SK-N-SH treated with all-trans-retinoic acid at 6 μM for 48 hours (cell line): ENCODE measurements at regions not wholly inside any gene's neighbourhood (a gene's known extent, or its start where the extent isn't known, plus 50 kb on each side); places are given as distances from the start of the nearest gene placed in this dataset.

Experiments used
- ATAC-seq: fragments of 200-7000 bp; cut with Tn5 transposase; 3 replicates; pipeline ENCODE4 v1.9.1; 2020; ENCODE audit warnings: mild to moderate bottlenecking, moderate library complexity
- ARNTL ChIP-seq: fragments of 450-650 bp; formaldehyde crosslinking; IDR thresholded peaks from 2 replicates; pipeline ENCODE4 v1.5.0; 2020; ENCODE audit warnings: low read depth, mild to moderate bottlenecking, moderate library complexity, borderline replicate concordance
- BACH2 ChIP-seq: fragments of 250-450 bp; sonication (Bioruptor Pico); IDR thresholded peaks from 2 replicates; pipeline ENCODE4 v1.9.0; 2021; ENCODE audit warnings: mild to moderate bottlenecking, borderline replicate concordance
- CSDC2 ChIP-seq: fragments of 250-450 bp; sonication (Bioruptor Pico); IDR thresholded peaks from 2 replicates; pipeline ENCODE4 v1.5.0; 2020; ENCODE audit warnings: mild to moderate bottlenecking, moderate library complexity
- ISL1 ChIP-seq: fragments of 250-450 bp; sonication (Bioruptor Pico); IDR thresholded peaks from 2 replicates; pipeline ENCODE4 v2.1.2; 2022; ENCODE audit warnings: mild to moderate bottlenecking, moderate library complexity
- OSR1 ChIP-seq: fragments of 250-450 bp; sonication (Bioruptor Pico); IDR thresholded peaks from 2 replicates; pipeline ENCODE4 v1.8.0; 2022; ENCODE audit warnings: moderate library complexity, mild to moderate bottlenecking, inconsistent platforms
- PPARA ChIP-seq: fragments of 250-450 bp; sonication (Bioruptor Pico); IDR thresholded peaks from 2 replicates; pipeline ENCODE4 v1.5.0; 2020; ENCODE audit warnings: mild to moderate bottlenecking, borderline replicate concordance
- RARB ChIP-seq: fragments of 250-450 bp; sonication (Bioruptor Pico); IDR thresholded peaks from 2 replicates; pipeline ENCODE4 v1.8.0; 2021; ENCODE audit warnings: mild to moderate bottlenecking, moderate library complexity
- SNAI2 ChIP-seq: fragments of 250-450 bp; sonication (Bioruptor Pico); IDR thresholded peaks from 2 replicates; pipeline ENCODE4 v1.5.0; 2020; ENCODE audit warnings: mild to moderate bottlenecking, moderate library complexity
- TCF4 ChIP-seq: fragments of 250-450 bp; sonication (Bioruptor Pico); IDR thresholded peaks from 2 replicates; pipeline ENCODE4 v1.8.0; 2021; ENCODE audit warnings: mild to moderate bottlenecking, moderate library complexity, borderline replicate concordance
- TOX ChIP-seq: fragments of 250-450 bp; sonication (Bioruptor Pico); IDR thresholded peaks from 2 replicates; pipeline ENCODE4 v1.8.0; 2021; ENCODE audit warnings: mild to moderate bottlenecking, moderate library complexity, borderline replicate concordance
- ZC3H10 ChIP-seq: fragments of 250-450 bp; sonication (Bioruptor Pico); IDR thresholded peaks from 2 replicates; pipeline ENCODE4 v1.5.1; 2021; ENCODE audit warnings: mild to moderate bottlenecking, moderate library complexity
- ZFP3 ChIP-seq: fragments of 250-450 bp; sonication (Bioruptor Pico); IDR thresholded peaks from 2 replicates; pipeline ENCODE4 v1.5.0; 2020; ENCODE audit warnings: mild to moderate bottlenecking, moderate library complexity
- ZFP30 ChIP-seq: fragments of 450-650 bp; formaldehyde crosslinking; IDR thresholded peaks from 2 replicates; pipeline ENCODE4 v1.5.0; 2022; ENCODE audit warnings: mild to moderate bottlenecking, moderate library complexity
- ZNF8 ChIP-seq: fragments of 450-650 bp; formaldehyde crosslinking; IDR thresholded peaks from 2 replicates; pipeline ENCODE4 v1.5.0; 2020; ENCODE audit warnings: mild to moderate bottlenecking, moderate library complexity
- TF ChIP-seq, protein P1 (sequence below): fragments of 250-450 bp; sonication (Bioruptor Pico); IDR thresholded peaks from 2 replicates; pipeline ENCODE4 v1.5.1; 2021; ENCODE audit warnings: mild to moderate bottlenecking, moderate library complexity
- TF ChIP-seq, protein P2 (sequence below): fragments of 250-450 bp; sonication (Bioruptor Pico); IDR thresholded peaks from 2 replicates; pipeline ENCODE4 v1.5.1; 2020; ENCODE audit warnings: low read depth, mild to moderate bottlenecking, moderate library complexity
- TF ChIP-seq, protein P3 (sequence below): fragments of 250-450 bp; sonication (Bioruptor Pico); IDR thresholded peaks from 2 replicates; pipeline ENCODE4 v1.5.0; 2020; ENCODE audit warnings: mild to moderate bottlenecking, moderate library complexity
- TF ChIP-seq, protein P4 (sequence below): fragments of 250-450 bp; sonication (Bioruptor Pico); IDR thresholded peaks from 2 replicates; pipeline ENCODE4 v1.8.0; 2021; ENCODE audit warnings: low read depth, mild to moderate bottlenecking, moderate library complexity, borderline replicate concordance

DNA sequence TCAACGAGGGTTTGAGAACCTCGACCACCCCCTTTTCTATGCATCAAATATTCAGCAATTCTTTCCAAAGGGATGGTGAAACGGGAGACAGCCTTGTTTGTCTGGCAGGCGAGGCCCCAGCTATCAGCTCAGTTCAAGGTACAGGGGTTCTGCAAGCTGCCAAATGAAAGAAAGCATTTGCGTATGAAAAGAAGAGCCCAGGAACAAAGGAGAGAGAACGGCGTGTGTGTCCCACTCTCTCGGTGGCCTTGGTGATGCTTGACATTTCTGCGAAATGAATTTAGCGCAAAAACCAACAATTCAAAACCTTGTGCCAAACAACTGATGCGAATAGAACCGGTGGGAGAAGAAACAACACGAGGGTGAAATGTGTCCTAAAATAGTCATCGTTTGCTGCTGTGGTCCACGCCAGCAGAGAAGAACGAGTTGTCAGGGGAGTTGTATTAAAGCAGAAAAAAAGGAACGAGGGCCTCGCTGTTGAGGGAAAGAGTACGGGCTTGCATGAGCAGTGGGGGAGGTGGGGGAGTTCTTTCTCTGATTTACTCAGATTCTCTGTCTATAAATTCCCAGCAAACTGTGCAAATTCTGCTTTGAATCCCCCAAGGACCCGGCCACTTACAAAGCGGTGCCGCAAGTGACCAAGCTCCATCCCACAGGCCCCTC, 97.7 kb downstream of the TMEM130 start:
- ATAC-seq = no peak
- TF ChIP-seq ISL1 (CRISPR knock-in tag) = no peak
- TF ChIP-seq, protein P1, sequence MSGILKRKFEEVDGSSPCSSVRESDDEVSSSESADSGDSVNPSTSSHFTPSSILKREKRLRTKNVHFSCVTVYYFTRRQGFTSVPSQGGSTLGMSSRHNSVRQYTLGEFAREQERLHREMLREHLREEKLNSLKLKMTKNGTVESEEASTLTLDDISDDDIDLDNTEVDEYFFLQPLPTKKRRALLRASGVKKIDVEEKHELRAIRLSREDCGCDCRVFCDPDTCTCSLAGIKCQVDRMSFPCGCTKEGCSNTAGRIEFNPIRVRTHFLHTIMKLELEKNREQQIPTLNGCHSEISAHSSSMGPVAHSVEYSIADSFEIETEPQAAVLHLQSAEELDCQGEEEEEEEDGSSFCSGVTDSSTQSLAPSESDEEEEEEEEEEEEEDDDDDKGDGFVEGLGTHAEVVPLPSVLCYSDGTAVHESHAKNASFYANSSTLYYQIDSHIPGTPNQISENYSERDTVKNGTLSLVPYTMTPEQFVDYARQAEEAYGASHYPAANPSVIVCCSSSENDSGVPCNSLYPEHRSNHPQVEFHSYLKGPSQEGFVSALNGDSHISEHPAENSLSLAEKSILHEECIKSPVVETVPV = no peak

DNA sequence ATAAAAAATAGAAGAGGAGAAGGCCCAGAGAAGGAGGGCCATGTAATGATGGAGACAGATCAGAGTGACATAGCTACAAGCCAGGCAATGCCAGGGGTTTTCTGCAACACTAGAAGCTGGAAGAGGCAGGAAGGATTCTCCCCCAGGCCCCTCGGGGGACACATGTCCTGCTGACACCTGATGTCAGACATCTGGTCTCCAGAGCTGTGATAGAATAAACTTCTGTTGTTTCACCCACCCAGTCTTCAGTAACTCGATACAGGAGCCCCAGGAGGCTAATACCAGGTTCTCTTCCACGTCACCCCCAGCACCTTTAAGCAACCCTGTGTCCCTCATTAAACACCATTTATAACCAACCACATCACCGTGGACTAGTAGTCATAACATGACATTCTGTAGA, 94.9 kb downstream of the TMEM130 start:
- TF ChIP-seq, protein P2, sequence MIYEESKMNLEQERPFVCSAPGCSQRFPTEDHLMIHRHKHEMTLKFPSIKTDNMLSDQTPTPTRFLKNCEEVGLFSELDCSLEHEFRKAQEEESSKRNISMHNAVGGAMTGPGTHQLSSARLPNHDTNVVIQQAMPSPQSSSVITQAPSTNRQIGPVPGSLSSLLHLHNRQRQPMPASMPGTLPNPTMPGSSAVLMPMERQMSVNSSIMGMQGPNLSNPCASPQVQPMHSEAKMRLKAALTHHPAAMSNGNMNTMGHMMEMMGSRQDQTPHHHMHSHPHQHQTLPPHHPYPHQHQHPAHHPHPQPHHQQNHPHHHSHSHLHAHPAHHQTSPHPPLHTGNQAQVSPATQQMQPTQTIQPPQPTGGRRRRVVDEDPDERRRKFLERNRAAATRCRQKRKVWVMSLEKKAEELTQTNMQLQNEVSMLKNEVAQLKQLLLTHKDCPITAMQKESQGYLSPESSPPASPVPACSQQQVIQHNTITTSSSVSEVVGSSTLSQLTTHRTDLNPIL (CRISPR knock-in tag) = no peak
- no peak for TF ChIP-seq ZC3H10 (CRISPR knock-in tag)
- no peak for TF ChIP-seq ZNF8
- TF ChIP-seq TCF4 (CRISPR knock-in tag) = no peak
- no peak for TF ChIP-seq SNAI2 (CRISPR knock-in tag)
- TF ChIP-seq BACH2 (CRISPR knock-in tag) = no peak
- TF ChIP-seq, protein P3, sequence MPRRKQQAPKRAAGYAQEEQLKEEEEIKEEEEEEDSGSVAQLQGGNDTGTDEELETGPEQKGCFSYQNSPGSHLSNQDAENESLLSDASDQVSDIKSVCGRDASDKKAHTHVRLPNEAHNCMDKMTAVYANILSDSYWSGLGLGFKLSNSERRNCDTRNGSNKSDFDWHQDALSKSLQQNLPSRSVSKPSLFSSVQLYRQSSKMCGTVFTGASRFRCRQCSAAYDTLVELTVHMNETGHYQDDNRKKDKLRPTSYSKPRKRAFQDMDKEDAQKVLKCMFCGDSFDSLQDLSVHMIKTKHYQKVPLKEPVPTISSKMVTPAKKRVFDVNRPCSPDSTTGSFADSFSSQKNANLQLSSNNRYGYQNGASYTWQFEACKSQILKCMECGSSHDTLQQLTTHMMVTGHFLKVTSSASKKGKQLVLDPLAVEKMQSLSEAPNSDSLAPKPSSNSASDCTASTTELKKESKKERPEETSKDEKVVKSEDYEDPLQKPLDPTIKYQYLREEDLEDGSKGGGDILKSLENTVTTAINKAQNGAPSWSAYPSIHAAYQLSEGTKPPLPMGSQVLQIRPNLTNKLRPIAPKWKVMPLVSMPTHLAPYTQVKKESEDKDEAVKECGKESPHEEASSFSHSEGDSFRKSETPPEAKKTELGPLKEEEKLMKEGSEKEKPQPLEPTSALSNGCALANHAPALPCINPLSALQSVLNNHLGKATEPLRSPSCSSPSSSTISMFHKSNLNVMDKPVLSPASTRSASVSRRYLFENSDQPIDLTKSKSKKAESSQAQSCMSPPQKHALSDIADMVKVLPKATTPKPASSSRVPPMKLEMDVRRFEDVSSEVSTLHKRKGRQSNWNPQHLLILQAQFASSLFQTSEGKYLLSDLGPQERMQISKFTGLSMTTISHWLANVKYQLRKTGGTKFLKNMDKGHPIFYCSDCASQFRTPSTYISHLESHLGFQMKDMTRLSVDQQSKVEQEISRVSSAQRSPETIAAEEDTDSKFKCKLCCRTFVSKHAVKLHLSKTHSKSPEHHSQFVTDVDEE (CRISPR knock-in tag) = no peak
- TF ChIP-seq PPARA (CRISPR knock-in tag) = no peak
- TF ChIP-seq ARNTL (CRISPR knock-in tag) = no peak
- TF ChIP-seq ZFP30 = no peak
- TF ChIP-seq ISL1 (CRISPR knock-in tag) = no peak
- TF ChIP-seq TOX (CRISPR knock-in tag) = no peak
- TF ChIP-seq, protein P1 = no peak
- TF ChIP-seq OSR1 (CRISPR knock-in tag) = no peak
- TF ChIP-seq RARB (CRISPR knock-in tag) = no peak
- TF ChIP-seq, protein P4, sequence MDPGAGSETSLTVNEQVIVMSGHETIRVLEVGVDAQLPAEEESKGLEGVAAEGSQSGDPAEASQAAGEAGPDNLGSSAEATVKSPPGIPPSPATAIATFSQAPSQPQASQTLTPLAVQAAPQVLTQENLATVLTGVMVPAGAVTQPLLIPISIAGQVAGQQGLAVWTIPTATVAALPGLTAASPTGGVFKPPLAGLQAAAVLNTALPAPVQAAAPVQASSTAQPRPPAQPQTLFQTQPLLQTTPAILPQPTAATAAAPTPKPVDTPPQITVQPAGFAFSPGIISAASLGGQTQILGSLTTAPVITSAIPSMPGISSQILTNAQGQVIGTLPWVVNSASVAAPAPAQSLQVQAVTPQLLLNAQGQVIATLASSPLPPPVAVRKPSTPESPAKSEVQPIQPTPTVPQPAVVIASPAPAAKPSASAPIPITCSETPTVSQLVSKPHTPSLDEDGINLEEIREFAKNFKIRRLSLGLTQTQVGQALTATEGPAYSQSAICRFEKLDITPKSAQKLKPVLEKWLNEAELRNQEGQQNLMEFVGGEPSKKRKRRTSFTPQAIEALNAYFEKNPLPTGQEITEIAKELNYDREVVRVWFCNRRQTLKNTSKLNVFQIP (CRISPR knock-in tag) = no peak
- TF ChIP-seq CSDC2 = no peak
- TF ChIP-seq ZFP3 = no peak
- TF ChIP-seq, all 23 proteins: peak for 0
- no peak for ATAC-seq

DNA sequence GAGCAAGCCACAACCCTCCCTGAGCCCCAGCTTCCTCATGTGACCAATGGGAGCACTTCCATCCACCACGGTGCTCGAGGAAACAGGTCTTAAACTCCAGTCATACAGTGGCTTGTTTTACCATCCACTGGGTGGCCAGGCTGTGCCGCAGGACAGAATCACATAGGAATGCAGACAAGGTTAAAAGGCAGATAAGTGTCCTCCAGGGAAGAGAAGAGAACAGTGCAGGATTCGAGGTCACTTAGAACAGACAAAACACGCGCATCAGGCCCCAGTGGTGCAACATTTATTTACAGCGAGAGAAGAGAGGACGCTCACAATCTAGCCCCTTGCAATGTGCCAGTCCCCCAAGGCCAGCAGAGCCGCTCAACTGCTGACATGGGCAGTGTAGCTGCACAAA, 92.8 kb downstream of the TMEM130 start:
- TF ChIP-seq BACH2 (CRISPR knock-in tag) (no peak), ISL1 (CRISPR knock-in tag) (no peak), OSR1 (CRISPR knock-in tag) (no peak), ZFP3 (no peak)
- TF ChIP-seq, protein P3 (CRISPR knock-in tag) = no peak
- no peak for ATAC-seq
